Ecto neural progenitor cell (in vitro differentiated cells): ENCODE measurements at regions not wholly inside any gene's neighbourhood (a gene's known extent, or its start where the extent isn't known, plus 50 kb on each side); places are given as distances from the start of the nearest gene placed in this dataset.

Experiments used
- DNase-seq: peaks from one replicate; pipeline ENCODE4 v3.0.0-alpha.2; 2018; ENCODE audit warnings: low spot score

GRCh38 chr6:45791211-45792168, 224.2 kb downstream of the CLIC5 start:
- DNase-seq, result no peak

GRCh38 chr6:45789238-45789637, 226.4 kb downstream of the CLIC5 start:
- no peak for DNase-seq

- no peak for DNase-seq
Measured at GRCh38 chr6:45787384-45787783, 228.3 kb downstream of the CLIC5 start.

GRCh38 chr6:45786355-45786781, 229.3 kb downstream of the CLIC5 start:
- no peak for DNase-seq

GRCh38 chr6:45784250-45784649, 231.4 kb downstream of the CLIC5 start:
- DNase-seq, result no peak

GRCh38 chr6:45783716-45784115, 231.9 kb downstream of the CLIC5 start:
- no peak for DNase-seq

- no peak for DNase-seq
Measured at GRCh38 chr6:45781890-45782289, 233.8 kb downstream of the CLIC5 start.

GRCh38 chr6:45780523-45780922, 235.1 kb downstream of the CLIC5 start:
- DNase-seq, result no peak

- DNase-seq, result no peak
Measured at GRCh38 chr6:45775026-45775697, 240.5 kb downstream of the CLIC5 start.

- no peak for DNase-seq
Measured at GRCh38 chr6:45773906-45774305, 241.8 kb downstream of the CLIC5 start.

GRCh38 chr6:45772886-45773495, 242.7 kb downstream of the CLIC5 start:
- no peak for DNase-seq

- no peak for DNase-seq
Measured at GRCh38 chr6:45772051-45772450, 243.6 kb downstream of the CLIC5 start.

GRCh38 chr6:45763281-45763680, 252.4 kb downstream of the CLIC5 start:
- no peak for DNase-seq

- no peak for DNase-seq
Measured at GRCh38 chr6:45759472-45759810, 256.2 kb downstream of the CLIC5 start.

- DNase-seq, result no peak
Measured at GRCh38 chr6:45758787-45759471, 256.7 kb downstream of the CLIC5 start.

GRCh38 chr6:45757443-45758130, 258.1 kb downstream of the CLIC5 start:
- no peak for DNase-seq

GRCh38 chr6:45756606-45757005, 259.1 kb downstream of the CLIC5 start:
- no peak for DNase-seq

GRCh38 chr6:45754432-45754831, 261.2 kb downstream of the CLIC5 start:
- no peak for DNase-seq

GRCh38 chr6:45746046-45746445, 269.6 kb downstream of the CLIC5 start:
- DNase-seq, result no peak

- DNase-seq, result no peak
Measured at GRCh38 chr6:45743028-45743615, 272.5 kb downstream of the CLIC5 start.

- DNase-seq, result no peak
Measured at GRCh38 chr6:45742591-45742990, 273.1 kb downstream of the CLIC5 start.
